ENCODE measurements at regions not wholly inside any gene's neighbourhood (a gene's known extent, or its start where the extent isn't known, plus 50 kb on each side); places are given as distances from the start of the nearest gene placed in this dataset.

GRCh38 chr4:179048839-179049453 lies 1606.7 kb upstream of the AGA start:
- TF ChIP-seq CTCF (IDR thresholded peaks at IDR 0.05 in 4 of 5, conservative IDR thresholded peaks at IDR 0.05 in 1 of 5) (no peak), POLR2A (IDR thresholded peaks at IDR 0.05) (no peak)

Measured in gastrocnemius medialis (tissue), 4 donors.